Pons (tissue), 1 donor: ENCODE measurements at regions not wholly inside any gene's neighbourhood (a gene's known extent, or its start where the extent isn't known, plus 50 kb on each side); places are given as distances from the start of the nearest gene placed in this dataset.
"Not testable (repeated sequence)": the region's sequence is repeated elsewhere in the genome, so short reads cannot be mapped to it uniquely, and the experiment has no call there.

ENCODE experiments used
- DNase-seq: peaks from one replicate; pipeline ENCODE4 v3.0.0-alpha.2; 2016; ENCODE audit warnings: low spot score

GRCh38 chr3:187540847-187541246 lies 129.3 kb downstream of the SST start:
- no peak for DNase-seq

DNA sequence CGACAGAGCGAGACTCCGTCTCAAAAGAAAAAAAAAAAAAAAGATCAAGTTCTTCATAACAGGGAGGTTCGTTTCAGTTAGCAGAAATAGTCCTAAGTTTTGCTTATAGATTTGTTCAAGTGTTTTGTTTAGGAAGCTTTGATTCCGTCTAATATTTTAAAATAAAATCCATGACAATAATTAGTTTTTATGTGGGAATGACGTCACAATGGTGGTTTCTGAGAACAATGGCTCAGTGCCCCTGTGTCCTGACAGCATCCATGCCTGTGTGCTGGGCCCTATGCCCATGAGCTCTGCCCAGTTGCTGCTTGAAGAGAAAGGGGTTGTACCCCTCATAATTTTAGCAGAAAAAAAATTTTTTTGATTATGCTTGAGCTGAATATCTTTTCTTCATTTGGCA lies 134.0 kb downstream of the SST start:
- DNase-seq: no peak

- no peak for DNase-seq
Measured at GRCh38 chr3:187533797-187534196, 136.4 kb downstream of the SST start.

DNA sequence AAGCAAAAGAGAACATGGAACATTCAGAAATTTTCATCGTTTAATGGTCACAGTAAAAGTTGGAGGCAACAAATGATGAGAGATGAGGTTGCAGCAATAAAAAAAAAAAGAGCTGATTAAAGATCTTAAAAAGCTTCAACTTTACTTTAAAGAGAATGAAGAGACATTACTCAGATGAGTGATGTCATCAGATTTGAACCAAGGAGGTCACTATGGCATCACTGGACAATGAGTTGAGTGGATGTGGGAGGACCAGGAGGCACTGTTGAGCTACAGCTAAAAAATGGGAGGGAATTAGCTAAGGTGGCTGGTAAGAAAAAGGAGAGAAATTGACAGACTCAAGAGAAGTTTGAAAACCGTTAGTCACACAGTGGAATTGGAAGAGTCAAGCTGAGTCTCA lies 138.4 kb downstream of the SST start:
- DNase-seq: no peak

DNA sequence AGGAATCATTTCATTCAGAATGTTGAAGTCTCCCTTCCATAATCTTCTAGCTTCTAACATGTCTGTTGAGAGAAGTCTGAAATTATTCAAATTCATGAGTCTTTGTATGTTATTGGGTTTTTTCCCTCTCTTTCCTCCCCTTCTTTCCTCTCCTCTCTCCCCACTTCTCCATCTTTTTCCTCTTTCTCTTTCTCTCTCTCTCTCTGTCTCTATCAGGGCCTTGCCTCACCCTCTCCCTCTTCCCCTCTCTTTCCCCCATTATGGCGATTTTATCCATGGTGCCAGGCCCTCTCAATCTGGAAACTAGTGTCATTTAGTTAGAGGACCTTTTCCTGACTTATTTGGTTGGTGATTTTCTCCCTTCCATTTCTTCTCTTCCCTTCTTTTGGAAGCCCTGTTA lies 147.3 kb downstream of the SST start:
- DNase-seq: no peak

- no peak for DNase-seq
Measured at GRCh38 chr3:187522293-187522692, 147.9 kb downstream of the SST start.

GRCh38 chr3:187521546-187521945 lies 148.6 kb downstream of the SST start:
- DNase-seq: no peak

GRCh38 chr3:187520027-187520945 lies 149.9 kb downstream of the SST start:
- no peak for DNase-seq

DNA sequence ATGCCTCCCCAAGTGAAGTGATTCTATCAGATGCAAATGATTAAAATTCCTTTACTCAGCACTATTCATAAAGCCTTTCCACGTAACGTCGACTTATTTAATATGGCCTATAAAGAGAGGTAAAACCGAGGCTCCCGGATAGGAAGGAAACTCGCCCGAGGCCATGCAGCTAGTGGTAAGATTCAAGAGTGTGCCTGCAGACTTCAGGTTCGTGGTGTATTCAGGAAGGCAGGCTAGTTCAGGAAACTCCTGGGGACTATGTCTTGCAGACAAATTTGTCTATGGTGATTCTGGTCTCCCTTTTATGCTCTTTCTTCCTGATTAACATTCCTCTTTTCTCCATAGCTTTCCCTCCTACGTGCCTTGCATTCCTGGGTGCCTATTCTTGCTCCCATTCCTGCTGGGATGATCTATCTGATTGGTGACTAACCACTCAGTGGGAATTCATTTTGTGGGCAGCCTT lies 150.7 kb downstream of the SST start:
- DNase-seq: no peak

GRCh38 chr3:187518616-187519015 lies 150.4 kb downstream of the RTP4 start:
- DNase-seq: no peak

DNA sequence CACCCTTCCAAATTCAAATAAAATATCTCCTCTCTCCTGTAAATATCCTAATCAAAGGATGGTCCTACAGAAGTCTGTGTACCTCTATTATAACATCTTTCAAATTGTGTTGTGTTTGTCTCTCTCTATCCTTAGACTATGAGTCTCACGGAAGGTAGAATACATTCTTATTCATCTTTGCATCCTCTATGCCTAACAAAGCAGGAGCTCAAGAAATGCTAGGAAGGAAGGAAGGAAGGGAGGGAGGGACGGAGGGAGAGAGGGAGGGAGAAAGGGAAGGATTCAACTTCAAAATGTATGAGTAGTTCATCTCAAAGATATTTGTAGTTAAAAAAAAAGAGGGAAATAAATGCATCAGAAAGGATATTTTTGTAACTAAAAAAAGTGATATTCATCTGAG lies 150.0 kb downstream of the RTP4 start:
- no peak for DNase-seq

- DNase-seq: no peak
Measured at GRCh38 chr3:187516446-187517185, 148.4 kb downstream of the RTP4 start.

GRCh38 chr3:187507905-187508304 lies 139.7 kb downstream of the RTP4 start:
- DNase-seq: no peak

DNA sequence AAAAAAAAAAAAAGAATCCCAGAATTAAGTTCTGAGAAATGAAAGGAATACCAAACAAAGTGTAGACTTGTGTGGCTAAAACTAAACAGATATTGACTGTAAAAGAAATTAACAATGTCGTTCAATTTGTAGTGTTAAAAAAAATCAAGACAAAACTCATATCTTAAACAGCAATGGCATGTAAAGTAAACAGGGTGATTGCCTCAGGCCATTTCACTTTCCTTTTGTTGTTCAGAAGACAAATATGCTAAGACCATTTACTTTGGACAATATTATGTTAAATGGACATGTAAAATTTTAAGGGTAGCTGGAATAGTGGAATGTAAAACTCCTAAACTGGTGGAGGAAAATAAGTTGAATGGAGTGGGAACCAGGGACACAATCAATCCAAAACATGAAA lies 139.1 kb downstream of the RTP4 start:
- DNase-seq: no peak

- no peak for DNase-seq
Measured at GRCh38 chr3:187504435-187504834, 136.2 kb downstream of the RTP4 start.

DNA sequence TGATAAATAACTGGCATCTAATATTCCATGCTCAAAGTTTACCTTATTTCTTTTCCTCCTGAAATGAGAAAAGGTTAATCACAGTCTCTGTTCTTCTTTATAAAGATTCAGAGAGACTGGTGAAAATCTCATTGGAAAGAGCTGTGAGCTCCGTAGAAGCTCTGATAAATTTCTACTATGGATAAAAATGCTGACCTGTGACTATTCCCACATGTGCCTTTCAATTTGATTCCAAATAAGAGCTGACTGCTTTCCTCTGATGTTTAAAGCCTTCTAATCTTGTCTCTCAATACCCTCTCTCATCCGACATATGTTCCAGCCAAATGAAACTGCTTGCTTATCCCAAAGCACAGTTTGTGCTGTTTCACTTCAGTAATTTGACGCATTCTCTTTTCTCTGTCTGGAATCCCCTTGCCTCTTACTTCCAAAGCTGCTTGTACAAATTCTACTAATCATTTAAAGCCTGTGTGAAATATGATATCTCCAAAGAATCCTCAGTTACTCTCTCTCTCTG lies 130.1 kb downstream of the RTP4 start:
- DNase-seq: no peak

DNA sequence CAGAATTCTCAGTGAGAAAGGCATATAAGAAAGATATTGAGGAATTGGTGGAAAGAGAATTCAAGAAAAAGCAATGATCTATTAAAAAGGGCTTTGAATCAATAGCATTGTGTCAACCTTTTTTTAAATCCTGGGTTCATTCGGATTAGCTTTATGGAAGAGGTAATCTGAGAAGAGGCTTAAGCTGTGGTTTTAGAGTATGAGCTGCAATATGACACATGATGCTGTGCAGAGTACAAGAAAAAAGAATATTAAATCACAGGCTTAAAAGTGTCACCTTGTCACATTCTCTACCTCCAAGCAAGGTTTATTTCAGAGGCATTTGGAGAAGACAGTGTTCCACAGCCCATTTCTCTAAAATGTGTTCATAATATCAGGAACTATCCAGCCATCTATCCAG lies 128.9 kb downstream of the RTP4 start:
- DNase-seq: no peak

DNA sequence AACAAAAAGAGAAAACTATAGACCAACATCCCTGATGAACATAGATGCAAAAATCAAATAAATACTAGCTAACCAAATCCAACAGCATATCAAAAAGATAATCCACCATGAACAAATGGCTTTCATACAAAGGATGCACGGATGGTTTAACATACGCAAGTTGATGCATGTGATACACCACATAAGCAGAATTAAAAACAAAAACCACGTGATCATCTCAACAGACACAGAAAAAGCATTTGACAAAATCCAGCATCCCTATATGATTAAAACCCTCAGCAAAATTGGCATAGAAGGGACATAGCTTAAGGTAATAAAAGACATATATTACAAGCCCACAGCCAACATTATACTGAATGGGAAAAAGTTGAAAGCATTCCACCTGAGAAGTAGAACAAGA lies 125.9 kb downstream of the RTP4 start:
- not testable (repeated sequence) for DNase-seq

DNA sequence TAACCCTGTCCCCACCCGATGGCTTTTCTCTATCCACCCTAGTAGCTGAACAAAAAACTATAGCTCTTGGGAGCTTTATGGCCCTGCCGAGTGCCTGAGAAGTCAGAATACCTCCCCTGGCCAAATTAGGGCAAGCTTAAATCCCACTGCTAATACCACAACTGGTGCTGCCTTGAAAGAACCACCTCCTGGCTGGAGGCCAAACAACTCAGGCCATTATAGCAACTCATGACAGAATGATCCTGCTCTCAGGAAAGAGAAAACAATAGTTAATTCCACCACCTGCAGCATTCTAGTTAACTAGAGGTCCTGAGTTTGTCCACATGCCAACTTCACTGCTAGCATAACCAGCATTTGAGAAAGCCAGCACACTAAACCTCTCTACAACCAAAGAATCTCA lies 123.2 kb downstream of the RTP4 start:
- DNase-seq: no peak

DNA sequence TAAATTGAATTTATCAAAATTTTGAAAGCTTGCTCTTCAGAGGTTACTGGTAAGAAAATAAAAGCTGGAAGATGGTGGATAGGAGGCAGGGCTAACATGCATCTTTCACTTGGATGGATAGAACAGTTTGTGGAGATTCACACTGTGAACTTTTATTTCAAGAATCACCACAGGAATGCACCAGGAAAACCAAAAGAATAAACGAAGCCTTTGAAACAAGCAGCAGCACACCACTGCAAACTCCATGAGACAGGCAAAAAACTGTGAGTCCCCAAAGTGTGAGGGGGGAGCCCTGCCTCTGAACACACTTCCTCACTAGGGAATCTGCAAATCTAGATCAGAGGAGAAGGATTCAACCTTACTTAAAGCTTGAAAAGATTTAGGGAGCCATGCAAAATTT lies 122.2 kb downstream of the RTP4 start:
- DNase-seq: no peak

DNA sequence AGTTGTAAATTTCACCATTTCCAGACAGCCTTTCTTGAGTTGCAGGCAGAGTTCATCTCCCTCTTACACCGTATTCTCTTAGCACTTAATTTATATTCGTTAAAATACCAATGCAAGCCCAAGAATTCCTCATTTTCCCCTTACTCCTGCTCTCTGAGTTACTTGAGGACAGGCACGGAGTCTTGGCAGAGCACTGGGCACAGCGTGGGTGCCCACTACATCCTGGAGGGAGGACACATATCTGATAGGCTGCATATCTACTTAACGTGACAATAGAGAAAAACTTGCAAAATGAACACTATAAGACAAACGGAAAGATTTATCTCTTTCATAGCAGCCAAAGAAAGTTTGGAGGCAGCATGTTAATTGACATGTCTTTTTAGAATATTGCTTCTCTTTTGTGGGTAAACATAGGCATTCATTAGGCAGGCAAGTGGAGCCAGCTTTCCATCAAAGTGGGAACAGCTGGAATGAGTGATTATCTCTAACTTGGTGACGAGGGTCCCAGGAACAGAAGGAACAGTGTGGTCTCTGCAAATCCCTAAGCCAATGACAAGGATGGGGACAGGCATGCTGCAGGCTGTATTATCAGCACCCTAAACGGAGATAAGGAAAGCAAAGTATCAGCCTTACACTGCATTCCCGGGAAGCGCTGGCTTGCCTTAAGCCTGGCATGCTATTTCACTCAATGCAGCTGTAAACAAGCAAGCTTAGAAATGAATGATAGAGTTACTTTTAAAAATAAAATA lies 116.5 kb downstream of the RTP4 start:
- DNase-seq: no peak

GRCh38 chr3:187481426-187481825 lies 113.2 kb downstream of the RTP4 start:
- DNase-seq: no peak
